Nephron progenitor cell (in vitro differentiated cells): ENCODE measurements at regions not wholly inside any gene's neighbourhood (a gene's known extent, or its start where the extent isn't known, plus 50 kb on each side); places are given as distances from the start of the nearest gene placed in this dataset.

Source experiments
- DNase-seq: peaks from one replicate; pipeline ENCODE4 v3.0.0; 2021
- H3K27ac Mint-ChIP-seq: 2 replicates; pipeline ENCODE4 v1.8.0; 2021; ENCODE audit warnings: mild to moderate bottlenecking, moderate library complexity, mixed read lengths
- H3K27me3 Mint-ChIP-seq: 2 replicates; pipeline ENCODE4 v1.8.0; 2021; ENCODE audit warnings: mild to moderate bottlenecking, low read depth, mixed read lengths; ENCODE audit not compliant: poor library complexity
- H3K36me3 Mint-ChIP-seq: 2 replicates; pipeline ENCODE4 v1.8.0; 2021; ENCODE audit warnings: low read depth, mixed read lengths
- H3K4me1 Mint-ChIP-seq: 2 replicates; pipeline ENCODE4 v1.8.0; 2021; ENCODE audit warnings: mixed read lengths
- H3K4me3 Mint-ChIP-seq: 2 replicates; pipeline ENCODE4 v1.8.0; 2021; ENCODE audit warnings: mild to moderate bottlenecking, moderate library complexity, mixed read lengths
- H3K9me3 Mint-ChIP-seq: 2 replicates; pipeline ENCODE4 v1.8.0; 2021; ENCODE audit warnings: mild to moderate bottlenecking, moderate library complexity, mixed read lengths
- CTCF ChIP-seq: fragments of 200-600 bp; sonication (generic); IDR thresholded peaks from 2 replicates; pipeline ENCODE4 v1.5.0; 2021; ENCODE audit warnings: antibody characterized with exemption

GRCh38 chr2:139357972-139358371, 577.8 kb upstream of the NXPH2 start:
- Mint-ChIP-seq H3K9me3 (peaks cover 4% of the 10 kb centered on the region), H3K27ac (no peak overlapping the region)

GRCh38 chr2:139354518-139354917, 574.3 kb upstream of the NXPH2 start:
- peaks cover 4% of the 10 kb centered on the region for H3K27me3 Mint-ChIP-seq
- H3K27ac Mint-ChIP-seq: no peak overlapping the region
- no peaks in the 10 kb centered on the region for H3K36me3 Mint-ChIP-seq
- H3K4me1 Mint-ChIP-seq: no peaks in the 10 kb centered on the region
- DNase-seq: no peak
- H3K4me3 Mint-ChIP-seq: no peak overlapping the region
- H3K9me3 Mint-ChIP-seq: peaks cover 16% of the 10 kb centered on the region
- TF ChIP-seq CTCF: no peak

More at GRCh38 chr2:139357972-139358371, 577.8 kb upstream of the NXPH2 start:
- H3K4me3 Mint-ChIP-seq: no peak overlapping the region
- no peaks in the 10 kb centered on the region for H3K4me1 Mint-ChIP-seq
- H3K36me3 Mint-ChIP-seq: no peaks in the 10 kb centered on the region
- TF ChIP-seq CTCF: no peak
- no peak for DNase-seq
- H3K27me3 Mint-ChIP-seq: peaks cover 4% of the 10 kb centered on the region

- Mint-ChIP-seq H3K27ac (no peak overlapping the region), H3K4me1 (no peaks in the 10 kb centered on the region), H3K4me3 (no peak overlapping the region), H3K27me3 (peaks cover 4% of the 10 kb centered on the region), H3K36me3 (no peaks in the 10 kb centered on the region), H3K9me3 (peaks cover 22% of the 10 kb centered on the region)
- no peak for DNase-seq
- no peak for TF ChIP-seq CTCF
Measured at GRCh38 chr2:139353874-139354273, 573.7 kb upstream of the NXPH2 start.

GRCh38 chr2:139317259-139317658, 537.1 kb upstream of the NXPH2 start:
- H3K27me3 Mint-ChIP-seq: no peaks in the 10 kb centered on the region
- H3K36me3 Mint-ChIP-seq: no peaks in the 10 kb centered on the region
- TF ChIP-seq CTCF: no peak
- H3K27ac Mint-ChIP-seq: no peak overlapping the region
- DNase-seq: no peak
- no peak overlapping the region for H3K4me3 Mint-ChIP-seq
- H3K4me1 Mint-ChIP-seq: no peaks in the 10 kb centered on the region
- no peaks in the 10 kb centered on the region for H3K9me3 Mint-ChIP-seq

- Mint-ChIP-seq H3K36me3 (no peaks in the 10 kb centered on the region), H3K4me1 (no peaks in the 10 kb centered on the region), H3K4me3 (no peak overlapping the region), H3K27ac (no peak overlapping the region), H3K27me3 (no peaks in the 10 kb centered on the region), H3K9me3 (no peaks in the 10 kb centered on the region)
- no peak for TF ChIP-seq CTCF
- no peak for DNase-seq
Measured at GRCh38 chr2:139314059-139314458, 533.9 kb upstream of the NXPH2 start.

- Mint-ChIP-seq H3K27ac (no peak overlapping the region), H3K4me3 (no peak overlapping the region), H3K4me1 (no peaks in the 10 kb centered on the region), H3K9me3 (no peaks in the 10 kb centered on the region), H3K27me3 (peaks cover 6% of the 10 kb centered on the region), H3K36me3 (no peaks in the 10 kb centered on the region)
- DNase-seq: no peak
- TF ChIP-seq CTCF: no peak
Measured at GRCh38 chr2:139296672-139297209, 516.6 kb upstream of the NXPH2 start.
